CMK (cell line): ENCODE measurements at regions not wholly inside any gene's neighbourhood (a gene's known extent, or its start where the extent isn't known, plus 50 kb on each side); places are given as distances from the start of the nearest gene placed in this dataset.

Source experiments
- DNase-seq: peaks from one replicate; pipeline ENCODE4 v3.0.0-alpha.2; 2010; ENCODE audit warnings: low read depth

DNA sequence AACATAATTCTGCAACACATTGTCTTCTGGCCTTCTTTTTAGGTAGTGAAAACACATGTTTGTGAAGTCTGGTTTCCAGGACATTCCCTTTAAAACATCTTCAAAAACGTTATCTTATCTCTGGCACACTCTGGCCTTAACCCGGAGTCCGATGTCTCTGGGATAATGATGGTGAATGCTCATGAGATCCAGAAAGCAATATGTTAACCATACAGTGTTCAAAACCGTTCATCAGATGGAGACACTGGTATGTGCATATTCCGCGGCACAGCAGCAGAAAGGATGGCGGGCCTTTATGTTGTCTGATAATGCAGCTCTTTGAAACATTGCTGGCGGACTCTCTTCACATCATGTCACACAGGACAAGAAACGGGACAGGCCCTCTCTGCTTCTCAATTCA, 605.2 kb downstream of the CCDC171 start:
- no peak for DNase-seq

DNA sequence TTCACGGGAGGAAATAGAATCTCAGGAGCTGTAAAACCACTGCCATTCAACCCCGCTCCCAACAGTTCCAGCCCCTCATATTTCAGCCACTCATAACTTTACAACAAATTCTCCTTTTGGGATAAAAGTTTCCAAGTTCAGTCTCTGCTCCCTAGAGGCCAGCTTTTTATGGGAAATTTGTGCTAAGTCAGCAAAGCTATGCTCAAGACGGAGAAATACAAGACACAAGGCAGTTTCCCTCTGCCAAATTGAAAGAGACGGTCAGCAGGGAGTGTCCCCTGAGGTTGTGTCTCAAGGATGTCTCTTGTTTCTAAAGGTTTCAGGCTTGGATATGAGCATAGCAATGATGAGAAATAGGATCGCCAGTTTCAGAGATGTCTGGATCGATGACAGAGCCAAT, 608.6 kb downstream of the CCDC171 start:
- DNase-seq: no peak

DNA sequence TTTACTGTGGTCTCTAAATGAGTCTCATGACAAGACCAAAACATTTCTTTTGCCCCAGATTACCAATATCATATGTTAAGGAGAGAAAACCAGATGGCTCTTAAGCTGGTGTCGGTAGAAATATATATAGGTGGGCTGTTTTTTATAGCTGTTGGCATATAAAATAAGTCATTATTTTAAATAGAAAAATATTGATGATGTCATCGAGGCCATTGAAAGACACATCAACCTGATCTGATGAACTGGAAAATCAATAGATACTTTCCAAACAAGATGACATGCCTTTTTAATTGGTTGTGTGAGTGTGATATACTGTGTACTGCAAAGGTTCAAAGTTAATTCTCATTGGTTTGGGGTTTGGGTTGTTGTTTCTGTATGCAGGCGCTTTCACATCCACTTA, 617.3 kb downstream of the CCDC171 start:
- DNase-seq: no peak

DNA sequence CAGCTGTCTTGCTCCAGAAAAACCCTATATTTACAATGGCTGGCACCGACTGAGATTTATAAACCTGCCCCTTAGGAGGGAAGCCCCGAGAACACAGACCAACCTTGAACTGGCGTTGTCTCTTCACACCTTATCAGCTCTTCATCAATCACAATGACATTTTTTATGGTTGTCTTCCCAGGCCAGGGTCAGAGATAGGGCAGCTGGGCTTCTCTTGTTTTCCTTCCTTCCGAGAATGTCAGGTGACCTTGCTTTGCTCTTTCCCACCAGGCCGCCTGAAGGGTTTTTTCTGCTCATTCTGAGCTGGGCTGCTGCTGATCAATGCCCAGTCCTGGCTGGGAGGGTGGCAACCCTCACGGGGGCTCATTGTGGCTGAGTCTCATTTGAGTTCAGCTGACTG, 619.1 kb downstream of the CCDC171 start:
- DNase-seq: no peak

DNA sequence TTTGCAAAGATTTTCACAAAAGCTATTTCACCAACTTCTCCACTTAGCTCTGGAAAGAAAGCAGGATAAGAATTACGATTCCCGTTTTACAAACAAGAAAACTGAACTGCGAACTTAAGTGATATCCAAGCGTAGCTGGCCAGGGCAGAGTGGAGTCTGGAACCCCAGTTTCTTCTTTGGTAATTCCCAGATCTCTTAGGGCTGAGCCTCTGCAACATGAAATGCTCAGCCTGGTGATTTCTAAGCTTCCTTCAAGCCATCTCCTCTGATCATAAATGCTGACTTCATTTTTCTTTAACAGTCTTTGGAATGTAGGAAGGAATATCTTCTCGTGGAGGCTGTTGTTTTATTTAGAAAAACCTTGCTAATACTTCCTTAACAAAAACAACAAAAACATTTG, 620.0 kb downstream of the CCDC171 start:
- DNase-seq: no peak

DNA sequence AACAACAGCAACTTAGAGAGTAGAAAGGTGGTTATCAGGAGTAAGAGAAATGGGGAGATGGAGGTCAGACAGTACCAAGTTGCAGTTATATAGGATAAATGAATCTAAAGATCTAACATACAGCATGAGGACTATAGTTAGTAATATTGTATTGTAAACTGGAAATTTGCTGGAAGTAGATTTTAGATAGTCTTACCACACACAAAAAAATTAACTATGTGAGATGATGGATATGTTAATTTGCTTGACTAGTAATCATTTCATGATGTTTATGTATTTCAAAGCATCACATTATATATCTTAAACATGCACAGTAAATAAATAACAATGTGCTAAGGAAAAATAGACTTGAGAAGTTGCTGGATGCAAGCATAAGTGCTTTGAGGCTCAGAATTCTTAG, 622.1 kb downstream of the CCDC171 start:
- DNase-seq: no peak

DNA sequence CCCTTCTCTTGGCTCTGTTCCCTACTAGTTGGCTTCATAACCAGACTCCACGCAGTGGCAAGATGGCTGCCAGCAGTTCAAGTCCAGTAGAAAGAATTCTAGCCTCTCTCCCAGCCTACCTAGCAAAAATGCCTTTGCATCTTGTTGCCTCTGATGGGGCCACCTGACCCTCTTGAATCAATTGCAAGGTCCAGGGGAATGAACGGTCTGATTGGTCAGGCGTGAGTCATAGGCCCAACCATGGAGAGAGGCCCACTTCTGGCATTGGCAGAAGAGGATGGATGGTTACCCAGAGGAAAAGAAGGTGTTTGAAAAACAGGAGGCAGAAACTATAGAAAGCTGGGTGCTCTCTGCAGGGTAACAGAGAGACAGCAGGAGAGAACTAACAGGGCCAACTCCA, 622.6 kb downstream of the CCDC171 start:
- DNase-seq: no peak

DNA sequence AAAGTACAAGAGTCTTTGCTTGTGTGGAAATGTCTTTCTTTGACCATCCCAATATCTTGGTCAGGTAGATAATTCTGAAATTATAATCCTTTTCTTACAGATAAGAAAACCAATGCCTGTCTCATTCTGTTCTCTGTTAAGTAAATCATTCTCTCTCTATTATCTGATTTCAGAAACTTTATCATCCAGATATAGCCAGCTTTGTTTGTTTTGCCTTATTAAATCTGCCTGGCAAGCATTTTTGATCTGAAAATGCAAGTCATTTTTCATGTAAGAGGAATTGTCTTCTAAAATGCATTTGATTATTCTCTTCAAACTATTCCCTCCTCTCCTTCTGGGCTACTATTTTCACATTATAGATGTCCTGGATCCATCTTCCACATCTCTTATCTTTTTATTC, 625.5 kb downstream of the CCDC171 start:
- DNase-seq: no peak

DNA sequence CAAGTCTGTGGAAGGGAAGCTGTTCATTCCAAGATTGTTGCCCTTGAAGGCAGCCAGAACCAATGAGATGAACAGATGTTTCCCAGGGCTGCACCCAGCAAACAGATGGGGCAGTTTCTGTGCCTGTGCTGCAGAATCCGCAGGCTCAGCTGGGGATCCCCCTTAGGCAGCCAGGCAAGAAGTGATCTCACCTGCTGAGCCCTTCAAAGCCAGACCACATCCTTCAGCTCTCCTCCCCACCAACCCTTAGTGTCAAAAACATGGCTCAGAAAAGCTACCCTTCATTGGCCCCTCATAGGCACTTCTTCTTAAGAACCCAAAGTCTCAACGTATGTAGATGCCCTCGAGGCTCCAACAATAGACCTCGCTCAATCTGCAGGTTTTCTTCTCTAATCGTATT, 626.7 kb downstream of the CCDC171 start:
- DNase-seq: no peak

DNA sequence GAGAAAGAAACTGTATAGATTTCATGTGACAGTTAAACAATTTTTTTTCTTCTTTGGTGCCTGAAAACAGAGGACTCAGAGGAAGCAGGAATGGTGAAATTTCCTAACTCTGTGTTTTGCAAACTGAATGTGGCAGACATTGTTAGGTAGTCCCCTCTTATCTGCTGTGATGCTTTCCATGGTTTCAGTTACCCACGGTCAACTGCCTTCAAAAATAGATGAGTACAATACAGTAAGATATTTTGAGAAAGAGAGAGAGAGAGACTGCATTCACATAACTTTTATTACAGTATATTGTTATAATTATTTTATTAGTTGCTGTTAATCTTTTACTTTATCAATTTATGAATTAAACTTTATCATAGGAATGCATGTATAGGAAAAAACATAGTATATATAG, 627.2 kb downstream of the CCDC171 start:
- DNase-seq: no peak

DNA sequence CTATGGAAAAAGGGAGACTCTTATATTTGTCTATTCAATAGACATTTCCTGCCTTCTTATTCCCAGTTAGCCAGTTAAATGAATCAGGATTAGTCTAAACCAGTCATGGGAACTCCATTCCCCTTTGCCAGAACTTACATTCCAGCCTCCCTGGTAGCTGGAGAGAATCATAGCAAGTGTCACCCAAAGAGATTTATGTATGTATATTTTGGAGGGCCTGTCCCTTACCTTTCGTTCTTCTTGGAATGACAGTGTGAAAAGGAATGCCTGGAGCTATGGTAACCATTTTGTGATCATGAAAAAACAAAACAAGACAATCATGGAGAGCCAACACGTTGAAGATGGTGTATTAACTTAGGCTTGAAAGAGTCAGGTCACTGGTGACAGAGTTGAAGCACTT, 627.7 kb downstream of the CCDC171 start:
- DNase-seq: no peak

DNA sequence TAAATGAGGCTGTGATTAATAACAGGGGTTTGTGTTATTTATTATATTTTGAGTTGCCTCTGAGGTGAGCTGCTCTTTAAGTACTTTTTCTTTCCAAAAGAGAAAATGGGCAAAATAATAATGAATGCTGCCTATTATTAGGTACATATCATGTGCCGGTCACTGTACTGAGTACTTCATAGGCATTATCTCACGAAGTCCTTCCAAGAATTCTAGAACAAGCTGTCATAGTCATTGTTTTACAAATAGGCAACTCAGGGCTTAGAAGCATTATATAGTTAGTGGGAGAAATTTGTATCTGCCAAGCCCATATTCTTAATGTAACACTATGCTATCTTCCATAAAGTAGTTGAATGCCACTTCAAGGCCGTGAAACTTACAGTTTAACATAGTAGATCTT, 628.7 kb downstream of the CCDC171 start:
- DNase-seq: no peak

DNA sequence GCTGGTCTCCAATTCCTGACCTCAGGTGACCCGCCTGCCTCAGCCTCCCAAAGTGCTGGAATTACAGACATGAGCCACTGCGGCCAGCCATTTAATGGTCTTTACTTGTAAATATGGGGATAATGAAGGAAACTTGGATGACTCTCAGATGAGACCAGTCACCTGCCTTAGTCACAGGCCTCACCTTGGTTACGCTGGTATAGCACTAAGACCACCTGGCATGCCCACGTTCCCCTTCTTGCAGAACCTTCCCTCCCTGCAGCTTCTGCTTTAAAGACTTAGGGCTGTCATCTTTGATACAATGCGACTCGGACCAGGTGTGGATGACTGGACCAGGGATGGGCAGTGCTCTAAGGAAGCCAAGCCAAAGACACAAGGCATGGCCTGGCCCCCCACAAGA, 629.9 kb downstream of the CCDC171 start:
- no peak for DNase-seq

DNA sequence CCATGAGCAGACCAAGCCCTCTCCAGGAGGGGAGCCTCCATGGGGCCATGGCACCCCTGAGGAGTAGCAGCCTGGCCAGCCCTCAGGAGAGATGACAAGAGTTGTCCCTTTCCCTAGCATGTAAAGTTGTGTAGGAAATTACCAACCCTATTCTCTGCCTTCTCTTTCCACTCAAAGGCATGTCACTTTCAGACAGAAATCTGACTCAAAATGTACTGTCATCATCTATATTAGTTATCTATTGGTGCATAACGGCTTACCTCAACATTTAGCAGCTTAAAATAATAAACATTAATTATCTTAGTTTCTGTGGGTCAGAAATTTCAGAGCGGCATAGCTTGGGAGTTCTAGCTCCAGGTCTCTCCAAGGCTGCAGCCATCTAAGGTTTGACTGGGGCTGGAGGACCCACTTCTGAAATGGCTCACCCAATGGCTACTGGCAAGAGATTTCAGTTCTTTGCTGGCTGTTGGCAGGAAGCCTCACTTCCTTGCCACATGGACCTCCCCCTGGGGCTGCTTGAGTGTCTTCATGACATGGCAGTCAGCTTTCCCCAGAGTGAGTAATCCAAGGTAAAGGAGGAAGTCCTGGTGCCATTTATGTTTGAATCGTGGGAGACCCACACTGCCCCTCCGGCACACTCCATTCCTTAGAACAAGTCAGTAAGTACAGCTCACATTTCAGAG, 632.3 kb downstream of the CCDC171 start:
- no peak for DNase-seq

DNA sequence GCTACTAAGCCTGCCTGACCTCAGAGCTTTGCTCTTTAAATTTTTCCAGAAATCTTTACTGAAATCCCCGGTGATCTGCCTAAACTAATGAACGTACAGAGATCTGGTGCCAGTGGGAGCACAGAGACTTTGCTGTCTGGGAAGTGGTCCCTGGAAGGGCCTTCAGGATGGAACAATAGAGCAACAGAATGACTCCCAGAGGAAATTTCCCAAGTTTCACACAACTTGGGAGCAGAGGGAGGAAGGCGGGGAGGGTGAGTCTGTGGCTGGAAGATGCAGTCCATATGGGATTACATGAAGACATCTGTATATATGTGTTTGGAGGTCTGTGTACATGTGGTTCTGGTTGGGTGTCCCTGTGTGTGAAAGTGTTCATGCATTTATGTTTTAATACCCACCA, 638.3 kb downstream of the CCDC171 start:
- no peak for DNase-seq

DNA sequence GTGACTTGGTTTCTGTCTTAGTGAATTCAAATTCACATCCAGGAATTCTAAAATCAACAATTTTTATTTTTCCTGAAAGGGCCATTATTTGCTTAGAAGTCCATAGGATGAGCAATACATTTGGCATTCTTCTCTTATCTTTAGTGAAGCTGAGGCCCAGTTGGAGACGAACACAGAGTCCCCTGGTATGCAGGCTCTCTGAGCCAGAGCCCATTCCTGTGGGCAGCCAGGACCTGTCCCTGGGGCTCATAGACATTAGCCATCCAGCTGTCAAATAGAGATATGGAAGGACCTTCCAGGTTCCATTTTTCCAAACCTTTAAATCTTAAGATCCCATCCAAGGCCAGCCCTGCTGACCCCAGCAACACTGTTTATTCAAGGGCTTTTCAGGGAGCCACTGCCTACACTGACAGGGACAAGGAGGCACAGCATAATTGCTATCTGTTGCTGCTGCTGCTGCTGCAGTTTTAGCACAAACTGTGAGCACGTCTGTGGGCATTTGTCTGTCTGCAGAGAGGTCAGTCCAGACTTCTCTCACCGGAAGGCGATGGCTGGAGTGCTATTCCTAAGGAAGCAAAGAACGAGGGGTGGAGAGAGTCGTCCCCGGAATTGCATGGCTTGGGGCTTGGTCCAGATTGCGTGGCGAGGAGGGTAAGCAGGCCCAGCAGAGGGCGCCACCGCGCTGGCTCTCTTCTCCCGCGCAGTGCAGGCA, 639.0 kb downstream of the CCDC171 start:
- no peak for DNase-seq

DNA sequence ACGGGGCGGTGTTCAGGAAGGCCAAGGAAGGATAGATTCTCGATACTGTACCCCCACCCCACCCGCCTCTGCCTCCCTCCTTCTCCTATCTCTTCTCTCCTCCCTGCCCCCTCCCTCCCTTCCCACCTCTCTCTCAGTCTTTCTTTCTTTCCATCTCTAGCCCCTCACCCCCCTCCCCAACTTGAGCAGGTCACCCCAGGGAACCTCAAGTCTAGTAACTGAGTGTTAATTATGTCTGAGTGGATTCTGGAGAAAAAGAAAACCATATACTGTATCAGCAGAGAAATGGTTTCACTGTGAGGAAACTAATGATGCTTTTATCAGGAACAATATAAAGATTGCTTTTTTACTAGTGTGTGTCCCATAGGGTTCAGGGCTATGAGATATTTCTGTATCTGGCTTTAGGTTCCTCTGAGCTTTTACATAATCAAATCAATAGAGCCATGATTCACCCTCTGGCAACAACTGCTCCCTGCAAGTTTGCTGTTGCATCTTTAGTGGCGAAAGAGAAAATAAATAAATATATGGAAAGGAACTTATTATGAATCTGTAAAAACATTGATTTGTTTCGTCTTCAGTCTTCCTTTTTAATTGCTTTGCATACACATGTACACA, 639.7 kb downstream of the CCDC171 start:
- no peak for DNase-seq

DNA sequence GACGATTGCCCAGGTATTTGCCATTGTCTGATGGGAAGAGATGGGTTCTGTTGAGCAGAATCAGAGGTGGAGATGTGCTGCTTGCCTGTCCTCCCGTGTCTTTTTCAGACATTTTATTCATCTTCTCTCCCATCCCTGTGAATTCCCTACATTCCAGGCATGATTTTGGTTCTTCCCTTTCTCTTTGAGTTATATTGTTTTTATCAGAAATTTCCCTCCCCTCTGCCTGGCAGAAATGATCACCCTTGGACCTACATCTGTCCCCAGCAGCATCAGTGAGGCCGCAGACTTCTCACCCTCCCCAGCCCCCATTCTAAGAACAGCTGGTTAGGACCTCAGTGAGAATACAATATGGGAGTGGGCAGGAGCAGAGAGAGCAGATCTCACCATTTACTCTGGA, 640.2 kb downstream of the CCDC171 start:
- no peak for DNase-seq

DNA sequence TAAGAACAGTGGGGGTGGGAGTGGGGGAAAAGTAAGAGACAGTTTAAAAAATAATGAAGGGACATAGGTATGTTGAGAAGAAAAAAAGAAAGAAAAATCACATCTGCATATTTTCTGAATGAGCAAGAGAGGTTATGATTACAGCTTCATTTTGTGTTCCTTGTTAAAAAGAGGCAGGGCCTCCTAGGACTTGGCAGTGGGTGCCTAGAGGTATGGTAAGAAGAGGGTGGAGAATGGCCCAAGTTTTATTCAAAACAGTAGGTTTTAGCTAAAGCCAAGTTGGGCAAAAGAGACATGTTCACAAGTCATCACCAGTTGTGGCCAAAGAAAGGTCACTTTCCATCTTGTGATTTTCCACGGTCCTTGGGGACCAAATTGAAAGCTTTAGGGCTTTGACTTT, 643.4 kb downstream of the CCDC171 start:
- DNase-seq: no peak

DNA sequence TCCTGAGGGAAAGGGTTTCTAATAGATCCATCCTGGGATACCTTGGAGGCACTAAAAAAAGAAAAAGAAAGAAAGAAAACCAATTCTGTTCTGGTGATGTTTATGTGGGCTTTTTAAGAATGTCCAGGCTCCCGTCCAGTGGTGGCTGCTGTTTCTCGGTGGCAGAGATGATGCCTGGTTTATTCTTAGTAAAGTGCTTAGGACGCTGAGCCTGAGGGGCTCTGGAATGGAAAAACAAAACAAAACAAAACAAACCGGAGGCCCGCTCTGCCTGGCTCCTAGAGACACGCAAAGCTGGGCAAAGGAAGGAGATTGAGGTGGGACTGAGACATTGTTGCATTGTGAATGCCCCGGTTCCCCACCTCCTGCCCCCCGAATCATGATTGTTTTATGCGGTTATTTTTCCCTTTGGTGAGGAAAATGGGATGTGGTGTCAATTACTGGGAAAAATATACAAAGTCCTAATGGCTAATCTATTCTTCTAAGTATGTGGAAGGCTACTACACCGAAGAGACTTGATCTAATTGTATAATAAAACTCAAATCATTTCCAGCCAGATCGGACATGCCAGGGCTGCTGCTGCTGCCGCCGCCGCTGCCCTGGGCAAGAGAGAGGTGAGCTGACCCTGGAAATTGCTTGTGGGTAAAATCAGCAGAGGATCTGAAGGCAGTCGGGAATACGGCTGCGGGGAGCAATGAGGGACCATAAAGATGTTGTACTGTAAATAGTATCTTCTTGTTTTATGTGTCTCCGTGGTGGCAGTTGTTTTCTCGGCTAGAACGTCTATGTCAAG, 644.9 kb downstream of the CCDC171 start:
- no peak for DNase-seq

DNA sequence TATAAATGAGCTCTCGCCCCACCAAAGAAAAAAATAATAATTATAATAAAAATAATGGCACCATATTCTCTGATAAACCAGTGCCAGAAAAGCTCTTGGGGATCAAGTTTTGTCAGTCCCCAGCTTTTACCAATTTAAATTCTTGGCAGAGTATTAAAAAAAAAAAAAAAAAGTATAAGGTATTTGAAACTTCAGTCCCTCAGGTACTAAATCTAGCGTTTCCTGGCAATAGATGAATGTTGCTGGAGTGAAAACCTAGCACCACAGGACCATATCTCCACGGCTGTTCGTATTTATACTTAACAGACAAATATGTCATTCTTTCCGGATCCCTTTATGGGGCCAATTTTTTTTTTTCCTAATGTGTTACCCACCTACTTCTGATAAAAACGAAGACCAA, 646.2 kb downstream of the CCDC171 start:
- DNase-seq: no peak

DNA sequence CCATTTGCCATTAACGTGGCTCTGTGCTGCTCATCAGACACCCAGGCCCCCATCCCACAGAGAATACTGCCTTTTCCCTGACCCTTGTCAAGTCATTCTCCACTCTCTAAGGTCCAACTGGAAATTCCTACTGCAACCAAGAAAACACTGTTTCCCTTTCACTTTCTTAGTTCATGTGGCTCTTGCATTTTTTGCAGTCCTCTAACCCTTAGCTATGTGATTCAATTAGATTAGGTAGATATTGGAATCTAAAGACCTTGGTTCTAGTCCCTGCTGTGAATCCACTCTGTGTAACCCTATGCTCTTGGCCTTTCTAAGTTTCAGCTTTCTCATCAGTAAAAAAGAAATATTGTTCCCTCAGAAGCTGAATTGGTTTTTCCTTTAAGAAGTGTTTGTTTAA, 649.4 kb downstream of the CCDC171 start:
- DNase-seq: no peak
